IPS DF 6.9 (cell line): ENCODE measurements at regions not wholly inside any gene's neighbourhood (a gene's known extent, or its start where the extent isn't known, plus 50 kb on each side); places are given as distances from the start of the nearest gene placed in this dataset.

ENCODE experiments used
- DNase-seq: peaks from one replicate; pipeline ENCODE4 v3.0.0-alpha.2; 2013; ENCODE audit warnings: low read depth, low spot score
- H3K27ac ChIP-seq: one replicate; pipeline ENCODE4 v1.5.1; 2013; ENCODE audit warnings: low read length, control low read depth
- H3K27me3 ChIP-seq: 2 replicates; pipeline ENCODE4 v1.6.1; 2013; ENCODE audit warnings: mild to moderate bottlenecking, low read length; ENCODE audit not compliant: control insufficient read depth, insufficient read depth
- H3K36me3 ChIP-seq: 2 replicates; pipeline ENCODE4 v1.6.1; 2013; ENCODE audit warnings: low read length; ENCODE audit not compliant: control insufficient read depth, insufficient read depth
- H3K4me1 ChIP-seq: 2 replicates; pipeline ENCODE4 v1.6.1; 2013; ENCODE audit warnings: low read length; ENCODE audit not compliant: control insufficient read depth, insufficient read depth
- H3K4me3 ChIP-seq: 2 replicates; pipeline ENCODE4 v1.5.1; 2013; ENCODE audit warnings: mild to moderate bottlenecking, low read length
- H3K9me3 ChIP-seq: 2 replicates; pipeline ENCODE4 v1.6.1; 2013; ENCODE audit warnings: low read length, inconsistent platforms; ENCODE audit not compliant: control insufficient read depth, insufficient read depth
- WGBS: extraction: QIAGEN DNeasy Blood & Tissue Kit; methylation state at CpG from one replicate; pipeline ENCODE4 v1.1.7; 2013; ENCODE audit warnings: mixed read lengths, missing lambda C conversion rate; ENCODE audit not compliant: insufficient read length, insufficient coverage; 5-methylcytosine and 5-hydroxymethylcytosine counted together

- no peaks in the 10 kb centered on the region for H3K9me3 ChIP-seq
- no peaks in the 10 kb centered on the region for H3K36me3 ChIP-seq
- no peak for DNase-seq
- WGBS: no CpG with 5 or more reads among the region's 5 CpGs
- no peaks in the 10 kb centered on the region for H3K27me3 ChIP-seq
- no peak overlapping the region for H3K4me3 ChIP-seq
- no peaks in the 10 kb centered on the region for H3K4me1 ChIP-seq
- H3K27ac ChIP-seq: no peak overlapping the region
Measured at GRCh38 chr14:85987907-85988306, 458.0 kb downstream of the FLRT2 start.

- no peak overlapping the region for H3K4me3 ChIP-seq
- no peaks in the 10 kb centered on the region for H3K36me3 ChIP-seq
- no peaks in the 10 kb centered on the region for H3K27me3 ChIP-seq
- H3K27ac ChIP-seq: no peak overlapping the region
- no peak for DNase-seq
- WGBS: no CpG with 5 or more reads among the region's 1 CpG
- no peaks in the 10 kb centered on the region for H3K4me1 ChIP-seq
- H3K9me3 ChIP-seq: no peaks in the 10 kb centered on the region
Measured at GRCh38 chr14:85987292-85987691, 457.3 kb downstream of the FLRT2 start.

- no peak overlapping the region for H3K4me3 ChIP-seq
- H3K27me3 ChIP-seq: no peaks in the 10 kb centered on the region
- H3K9me3 ChIP-seq: no peaks in the 10 kb centered on the region
- no peak for DNase-seq
- H3K4me1 ChIP-seq: no peaks in the 10 kb centered on the region
- H3K27ac ChIP-seq: no peak overlapping the region
- H3K36me3 ChIP-seq: no peaks in the 10 kb centered on the region
- no CpG with 5 or more reads among the region's 1 CpG for WGBS
Measured at GRCh38 chr14:85978582-85979250, 448.8 kb downstream of the FLRT2 start.

- Histone ChIP-seq H3K27ac (no peak overlapping the region), H3K4me3 (no peak overlapping the region), H3K36me3 (no peaks in the 10 kb centered on the region), H3K9me3 (no peaks in the 10 kb centered on the region), H3K27me3 (no peaks in the 10 kb centered on the region), H3K4me1 (no peaks in the 10 kb centered on the region)
- no peak for DNase-seq
- no CpG with 5 or more reads among the region's 8 CpGs for WGBS
Measured at GRCh38 chr14:85974602-85975001, 444.7 kb downstream of the FLRT2 start.

GRCh38 chr14:85963486-85963885 lies 433.5 kb downstream of the FLRT2 start:
- Histone ChIP-seq H3K27me3 (no peaks in the 10 kb centered on the region), H3K9me3 (no peaks in the 10 kb centered on the region), H3K36me3 (no peaks in the 10 kb centered on the region), H3K27ac (no peak overlapping the region), H3K4me1 (peaks cover 2% of the 10 kb centered on the region; the same call in 1 of the 2 replicates), H3K4me3 (no peak overlapping the region)
- no peak for DNase-seq

GRCh38 chr14:85960756-85961155 lies 430.8 kb downstream of the FLRT2 start:
- no peak for DNase-seq
- WGBS: no CpG with 5 or more reads among the region's 2 CpGs
- no peak overlapping the region for H3K27ac ChIP-seq
- H3K4me3 ChIP-seq: no peak overlapping the region
- H3K36me3 ChIP-seq: no peaks in the 10 kb centered on the region
- H3K27me3 ChIP-seq: no peaks in the 10 kb centered on the region
- no peaks in the 10 kb centered on the region for H3K9me3 ChIP-seq
- peaks cover 2% of the 10 kb centered on the region; the same call in 1 of the 2 replicates for H3K4me1 ChIP-seq

- DNase-seq: no peak
- no CpG with 5 or more reads among the region's 3 CpGs for WGBS
- H3K4me1 ChIP-seq: peaks cover 2% of the 10 kb centered on the region; the same call in 1 of the 2 replicates
- no peak overlapping the region for H3K27ac ChIP-seq
- H3K4me3 ChIP-seq: no peak overlapping the region
- no peaks in the 10 kb centered on the region for H3K9me3 ChIP-seq
- H3K27me3 ChIP-seq: no peaks in the 10 kb centered on the region
- H3K36me3 ChIP-seq: no peaks in the 10 kb centered on the region
Measured at GRCh38 chr14:85959063-85959462, 429.1 kb downstream of the FLRT2 start.

GRCh38 chr14:85958069-85958468 lies 428.1 kb downstream of the FLRT2 start:
- Histone ChIP-seq H3K27ac (no peak overlapping the region), H3K27me3 (no peaks in the 10 kb centered on the region), H3K9me3 (no peaks in the 10 kb centered on the region), H3K36me3 (no peaks in the 10 kb centered on the region), H3K4me1 (peaks cover 2% of the 10 kb centered on the region; the same call in 1 of the 2 replicates), H3K4me3 (no peak overlapping the region)
- no CpG with 5 or more reads among the region's 1 CpG for WGBS
- no peak for DNase-seq

- Histone ChIP-seq H3K4me3 (no peak overlapping the region), H3K36me3 (no peaks in the 10 kb centered on the region), H3K27me3 (no peaks in the 10 kb centered on the region), H3K4me1 (no peaks in the 10 kb centered on the region), H3K9me3 (no peaks in the 10 kb centered on the region), H3K27ac (no peak overlapping the region)
- WGBS: no CpG with 5 or more reads among the region's 3 CpGs
- no peak for DNase-seq
Measured at GRCh38 chr14:85953265-85953664, 423.3 kb downstream of the FLRT2 start.

GRCh38 chr14:85948153-85948552 lies 418.2 kb downstream of the FLRT2 start:
- H3K27me3 ChIP-seq: no peaks in the 10 kb centered on the region
- no peak overlapping the region for H3K4me3 ChIP-seq
- H3K36me3 ChIP-seq: no peaks in the 10 kb centered on the region
- no peak overlapping the region for H3K27ac ChIP-seq
- no peaks in the 10 kb centered on the region for H3K4me1 ChIP-seq
- no peaks in the 10 kb centered on the region for H3K9me3 ChIP-seq
- DNase-seq: no peak
- whole genome bisulfite sequencing: no CpG with 5 or more reads among the region's 4 CpGs

GRCh38 chr14:85947461-85948139 lies 417.7 kb downstream of the FLRT2 start:
- Histone ChIP-seq H3K4me1 (no peaks in the 10 kb centered on the region), H3K27me3 (no peaks in the 10 kb centered on the region), H3K4me3 (no peak overlapping the region), H3K27ac (no peak overlapping the region), H3K36me3 (no peaks in the 10 kb centered on the region), H3K9me3 (no peaks in the 10 kb centered on the region)
- DNase-seq: no peak
- no CpG with 5 or more reads among the region's 4 CpGs for WGBS
